ENCODE measurements at regions not wholly inside any gene's neighbourhood (a gene's known extent, or its start where the extent isn't known, plus 50 kb on each side); places are given as distances from the start of the nearest gene placed in this dataset.

- TF ChIP-seq CTCF (IDR thresholded peaks at IDR 0.05) (no peak), POLR2A (IDR thresholded peaks at IDR 0.05) (no peak)
Observed at GRCh38 chr7:46610746-46611145, 689.7 kb upstream of the IGFBP3 start.
